Endothelial cell (in vitro differentiated cells): ENCODE measurements at regions not wholly inside any gene's neighbourhood (a gene's known extent, or its start where the extent isn't known, plus 50 kb on each side); places are given as distances from the start of the nearest gene placed in this dataset.

Source experiments
- DNase-seq: peaks from one replicate; pipeline ENCODE4 v3.0.0; 2021; ENCODE audit warnings: low spot score
- H3K27ac Mint-ChIP-seq: one replicate; pipeline ENCODE4 v1.8.0; 2021; ENCODE audit warnings: mixed read lengths, inconsistent platforms; ENCODE audit not compliant: unreplicated experiment
- H3K27me3 Mint-ChIP-seq: one replicate; pipeline ENCODE4 v1.8.0; 2021; ENCODE audit warnings: mild to moderate bottlenecking, moderate library complexity, mixed read lengths, inconsistent platforms; ENCODE audit not compliant: unreplicated experiment
- H3K36me3 Mint-ChIP-seq: one replicate; pipeline ENCODE4 v1.8.0; 2021; ENCODE audit warnings: mild to moderate bottlenecking, low read depth, mixed read lengths, inconsistent platforms; ENCODE audit not compliant: unreplicated experiment
- H3K4me1 Mint-ChIP-seq: one replicate; pipeline ENCODE4 v1.8.0; 2021; ENCODE audit warnings: mild to moderate bottlenecking, mixed read lengths, inconsistent platforms; ENCODE audit not compliant: unreplicated experiment
- H3K4me3 Mint-ChIP-seq: one replicate; pipeline ENCODE4 v1.8.0; 2021; ENCODE audit warnings: mild to moderate bottlenecking, mixed read lengths, inconsistent platforms; ENCODE audit not compliant: unreplicated experiment
- H3K9me3 Mint-ChIP-seq: one replicate; pipeline ENCODE4 v1.8.0; 2021; ENCODE audit warnings: mixed read lengths, inconsistent platforms; ENCODE audit not compliant: unreplicated experiment
- CTCF ChIP-seq: fragments of 200-600 bp; sonication (generic); IDR thresholded peaks from one replicate; pipeline ENCODE4 v1.5.0; 2021; ENCODE audit warnings: antibody characterized with exemption; ENCODE audit not compliant: unreplicated experiment

GRCh38 chr2:15728245-15728938 lies 136.7 kb downstream of the DDX1 start:
- no peaks in the 10 kb centered on the region for H3K9me3 Mint-ChIP-seq
- no peaks in the 10 kb centered on the region for H3K36me3 Mint-ChIP-seq
- H3K27ac Mint-ChIP-seq = no peak overlapping the region
- H3K4me1 Mint-ChIP-seq = peaks cover 3% of the 10 kb centered on the region
- no peak for TF ChIP-seq CTCF
- no peak for DNase-seq
- H3K4me3 Mint-ChIP-seq = no peak overlapping the region
- H3K27me3 Mint-ChIP-seq = peaks cover 5% of the 10 kb centered on the region

GRCh38 chr2:15729001-15729400 lies 137.3 kb downstream of the DDX1 start:
- DNase-seq = no peak
- Mint-ChIP-seq H3K4me3 (no peak overlapping the region), H3K4me1 (peaks cover 3% of the 10 kb centered on the region), H3K36me3 (no peaks in the 10 kb centered on the region), H3K9me3 (no peaks in the 10 kb centered on the region), H3K27me3 (peaks cover 5% of the 10 kb centered on the region), H3K27ac (no peak overlapping the region)
- no peak for TF ChIP-seq CTCF

DNA sequence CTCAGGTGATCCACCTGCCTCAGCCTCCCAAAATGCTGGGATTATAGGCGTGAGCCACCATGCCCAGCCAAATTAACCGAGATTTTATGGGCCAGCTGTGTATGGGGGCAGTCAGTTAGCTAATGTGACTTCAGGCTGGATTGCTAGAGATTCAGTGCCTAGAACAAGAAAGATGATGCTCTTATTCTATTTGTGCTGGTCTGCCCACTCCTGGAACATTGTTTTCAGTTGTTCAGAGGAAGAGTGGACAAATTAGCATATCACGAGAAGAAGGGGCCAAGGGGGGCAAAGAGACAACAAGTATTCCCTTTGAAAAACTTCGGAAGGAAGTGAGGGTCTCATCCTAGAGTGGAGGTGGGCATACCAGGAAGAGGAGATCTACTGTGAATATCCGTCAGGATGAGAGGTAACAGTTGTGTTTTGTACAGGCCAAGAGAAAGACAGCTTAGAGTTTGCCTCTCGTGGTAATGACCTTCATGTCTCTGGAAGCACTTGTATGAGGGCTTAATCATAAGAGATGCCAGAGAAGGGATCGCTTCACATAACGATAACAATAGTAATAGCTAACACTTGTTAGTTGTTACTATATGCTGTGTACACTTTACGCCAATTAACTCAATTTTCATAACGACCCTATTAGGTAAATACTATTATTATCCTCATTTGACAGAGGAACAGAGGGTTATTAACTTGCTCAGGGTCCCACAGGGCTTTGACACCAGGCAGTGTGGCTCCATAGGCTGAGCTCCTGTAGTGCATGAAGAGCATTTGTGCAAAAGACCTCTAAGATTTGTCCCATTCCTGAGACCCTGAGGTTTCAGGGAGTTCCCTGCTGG lies 138.3 kb downstream of the DDX1 start:
- Mint-ChIP-seq H3K36me3 (no peaks in the 10 kb centered on the region), H3K27ac (no peak overlapping the region), H3K27me3 (peaks cover 4% of the 10 kb centered on the region), H3K4me1 (peaks cover 3% of the 10 kb centered on the region), H3K4me3 (no peak overlapping the region), H3K9me3 (no peaks in the 10 kb centered on the region)
- no peak for DNase-seq
- TF ChIP-seq CTCF = no peak

DNA sequence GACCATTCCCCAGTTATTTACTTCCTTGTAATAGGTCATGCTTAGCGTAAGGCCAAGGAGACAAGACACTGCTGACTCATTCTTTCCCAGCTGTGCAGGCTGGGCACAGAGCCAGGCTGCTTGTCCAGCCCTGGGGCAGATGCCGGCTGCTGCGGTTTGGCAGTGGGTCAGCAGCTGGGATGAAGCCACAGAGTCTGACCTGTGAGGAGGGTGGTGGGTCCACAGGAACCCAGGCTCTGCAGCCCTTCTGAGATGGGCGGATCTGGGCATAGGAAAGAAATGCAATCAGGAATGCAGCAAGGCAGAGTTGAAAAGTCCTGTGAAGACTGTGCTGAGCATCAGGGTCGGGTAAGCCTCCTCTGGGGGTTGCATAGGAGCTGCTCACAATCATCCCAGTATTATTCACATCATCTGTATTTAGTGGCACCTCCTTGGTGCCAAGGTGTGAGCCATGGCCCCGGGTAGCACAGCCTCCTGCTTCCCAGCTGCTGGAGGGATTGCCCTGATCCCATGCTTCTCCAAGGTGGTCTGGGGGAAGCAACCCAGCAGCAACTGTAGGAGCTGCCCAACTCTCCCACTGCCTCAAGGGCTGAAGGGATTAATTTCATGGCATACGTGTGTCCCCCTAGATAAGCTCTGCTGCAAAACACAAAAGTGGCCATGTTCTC lies 139.0 kb downstream of the DDX1 start:
- H3K4me3 Mint-ChIP-seq = no peak overlapping the region
- no peak for TF ChIP-seq CTCF
- H3K27me3 Mint-ChIP-seq = peaks cover 4% of the 10 kb centered on the region
- peaks cover 3% of the 10 kb centered on the region for H3K4me1 Mint-ChIP-seq
- no peaks in the 10 kb centered on the region for H3K9me3 Mint-ChIP-seq
- no peaks in the 10 kb centered on the region for H3K36me3 Mint-ChIP-seq
- no peak overlapping the region for H3K27ac Mint-ChIP-seq
- no peak for DNase-seq
